ENCODE measurements at regions not wholly inside any gene's neighbourhood (a gene's known extent, or its start where the extent isn't known, plus 50 kb on each side); places are given as distances from the start of the nearest gene placed in this dataset.
A peak's percentile ranks its signal among the peaks of the same experiment; 100 is the strongest.

GRCh38 chr6:110033101-110033500, 55.0 kb downstream of the GPR6 start:
- no peak for DNase-seq (ENCODE audit: low read depth in 3 of 3, low spot score in 2 of 3)

GRCh38 chr6:110033749-110034666, 55.9 kb downstream of the GPR6 start:
- DNase-seq (ENCODE audit: low read depth in 3 of 3, low spot score in 2 of 3) = no peak

- DNase-seq (ENCODE audit: low read depth in 3 of 3, low spot score in 2 of 3) = no peak
Measured at GRCh38 chr6:110034667-110035036, 56.5 kb downstream of the GPR6 start.

- DNase-seq (ENCODE audit: low read depth in 3 of 3, low spot score in 2 of 3) = no peak
Measured at GRCh38 chr6:110035321-110035720, 57.2 kb downstream of the GPR6 start.

GRCh38 chr6:110036408-110037302, 58.5 kb downstream of the GPR6 start:
- no peak for DNase-seq (ENCODE audit: low read depth in 3 of 3, low spot score in 2 of 3)

- no peak for DNase-seq (ENCODE audit: low read depth in 3 of 3, low spot score in 2 of 3)
Measured at GRCh38 chr6:110037726-110038295, 59.7 kb downstream of the GPR6 start.

GRCh38 chr6:110039364-110039980, 61.4 kb downstream of the GPR6 start:
- peak; percentile 78 to 88 (median 87) for DNase-seq (ENCODE audit: low read depth in 3 of 3, low spot score in 2 of 3)

- DNase-seq (ENCODE audit: low read depth in 3 of 3, low spot score in 2 of 3) = peak in 2 of 3 donors; percentile 19 to 26
Measured at GRCh38 chr6:110039981-110040383, 61.9 kb downstream of the GPR6 start.

GRCh38 chr6:110040716-110041115, 62.6 kb downstream of the GPR6 start:
- no peak for DNase-seq (ENCODE audit: low read depth in 3 of 3, low spot score in 2 of 3)

- DNase-seq (ENCODE audit: low read depth in 3 of 3, low spot score in 2 of 3) = no peak
Measured at GRCh38 chr6:110041126-110041525, 63.0 kb downstream of the GPR6 start.

GRCh38 chr6:110041830-110042229, 63.7 kb downstream of the GPR6 start:
- no peak for DNase-seq (ENCODE audit: low read depth in 3 of 3, low spot score in 2 of 3)

- DNase-seq (ENCODE audit: low read depth in 3 of 3, low spot score in 2 of 3) = no peak
Measured at GRCh38 chr6:110042670-110043296, 64.7 kb downstream of the GPR6 start.

- no peak for DNase-seq (ENCODE audit: low read depth in 3 of 3, low spot score in 2 of 3)
Measured at GRCh38 chr6:110043366-110043994, 65.4 kb downstream of the GPR6 start.

- DNase-seq (ENCODE audit: low read depth in 3 of 3, low spot score in 2 of 3) = no peak
Measured at GRCh38 chr6:110044096-110044495, 66.0 kb downstream of the GPR6 start.

GRCh38 chr6:110044622-110045021, 66.5 kb downstream of the GPR6 start:
- no peak for DNase-seq (ENCODE audit: low read depth in 3 of 3, low spot score in 2 of 3)

- DNase-seq (ENCODE audit: low read depth in 3 of 3, low spot score in 2 of 3) = no peak
Measured at GRCh38 chr6:110048221-110048875, 70.2 kb downstream of the GPR6 start.

- DNase-seq (ENCODE audit: low read depth in 3 of 3, low spot score in 2 of 3) = no peak
Measured at GRCh38 chr6:110049696-110050439, 71.8 kb downstream of the GPR6 start.

All from right renal cortex interstitium (tissue), 3 donors.